GM18499 (cell line): ENCODE measurements at regions not wholly inside any gene's neighbourhood (a gene's known extent, or its start where the extent isn't known, plus 50 kb on each side); places are given as distances from the start of the nearest gene placed in this dataset.

Experiments
- ATAC-seq: cut with Tn5 transposase; IDR thresholded peaks from one replicate; pipeline ENCODE4 v1.9.1; 2021; ENCODE audit warnings: moderate number of reproducible peaks; ENCODE audit not compliant: insufficient read depth, unreplicated experiment

GRCh38 chr4:180207921-180208320, 2035.3 kb upstream of the TENM3 start:
- no peak for ATAC-seq

- ATAC-seq: no peak
Measured at GRCh38 chr4:180217070-180217469, 2026.1 kb upstream of the TENM3 start.

- ATAC-seq: no peak
Measured at GRCh38 chr4:180219080-180219479, 2024.1 kb upstream of the TENM3 start.

GRCh38 chr4:180225977-180226376, 2017.2 kb upstream of the TENM3 start:
- no peak for ATAC-seq

- ATAC-seq: no peak
Measured at GRCh38 chr4:180234730-180235129, 2008.5 kb upstream of the TENM3 start.

- ATAC-seq: no peak
Measured at GRCh38 chr4:180240670-180241069, 2002.5 kb upstream of the TENM3 start.

- ATAC-seq: no peak
Measured at GRCh38 chr4:180253419-180253818, 1989.8 kb upstream of the TENM3 start.

GRCh38 chr4:180261346-180261745, 1981.9 kb upstream of the TENM3 start:
- no peak for ATAC-seq

- ATAC-seq: peak; percentile 65
Measured at GRCh38 chr4:180280076-180280475, 1963.1 kb upstream of the TENM3 start.

- no peak for ATAC-seq
Measured at GRCh38 chr4:180280726-180281297, 1962.4 kb upstream of the TENM3 start.

GRCh38 chr4:180281724-180282123, 1961.5 kb upstream of the TENM3 start:
- ATAC-seq: no peak

- no peak for ATAC-seq
Measured at GRCh38 chr4:180284267-180284666, 1958.9 kb upstream of the TENM3 start.

GRCh38 chr4:180285796-180286195, 1957.4 kb upstream of the TENM3 start:
- ATAC-seq: peak; percentile 87

- no peak for ATAC-seq
Measured at GRCh38 chr4:180292339-180292738, 1950.9 kb upstream of the TENM3 start.

- no peak for ATAC-seq
Measured at GRCh38 chr4:180296036-180296599, 1947.1 kb upstream of the TENM3 start.

GRCh38 chr4:180304321-180304720, 1938.9 kb upstream of the TENM3 start:
- ATAC-seq: no peak

- no peak for ATAC-seq
Measured at GRCh38 chr4:180310616-180311015, 1932.6 kb upstream of the TENM3 start.

- peak; percentile 75 for ATAC-seq
Measured at GRCh38 chr4:180314972-180315371, 1928.2 kb upstream of the TENM3 start.

- ATAC-seq: no peak
Measured at GRCh38 chr4:180330521-180330920, 1912.7 kb upstream of the TENM3 start.

- no peak for ATAC-seq
Measured at GRCh38 chr4:180333162-180333561, 1910.0 kb upstream of the TENM3 start.

- no peak for ATAC-seq
Measured at GRCh38 chr4:180335566-180335965, 1907.6 kb upstream of the TENM3 start.

GRCh38 chr4:180336494-180337090, 1906.6 kb upstream of the TENM3 start:
- no peak for ATAC-seq
